BJ (cell line): ENCODE measurements at regions not wholly inside any gene's neighbourhood (a gene's known extent, or its start where the extent isn't known, plus 50 kb on each side); places are given as distances from the start of the nearest gene placed in this dataset.

Source experiments
- CTCF ChIA-PET: fragments of 350-600 bp; formaldehyde crosslinking; extraction: SDS; loops from one replicate; lab custom pipeline; 2021; ENCODE audit warnings: antibody characterized with exemption, inconsistent platforms; lab: Yijun Ruan, JAX
- POLR2A ChIA-PET: fragments of 300-600 bp; sonication (Branson Sonifier 250); formaldehyde crosslinking; extraction: SDS; loops from one replicate; lab custom pipeline; 2021; ENCODE audit warnings: antibody characterized with exemption; lab: Charles Lee
- DNase-seq: peaks from one replicate; pipeline ENCODE4 v3.0.0-alpha.2; 2011; ENCODE audit warnings: low read depth
- H3K27me3 ChIP-seq: 2 replicates; pipeline ENCODE4 v1.6.0; 2011; ENCODE audit warnings: low read length; ENCODE audit not compliant: control insufficient read depth, insufficient read depth
- H3K36me3 ChIP-seq: 2 replicates; pipeline ENCODE4 v1.5.1; 2011; ENCODE audit warnings: low read length; ENCODE audit not compliant: control insufficient read depth, insufficient read depth
- H3K4me3 ChIP-seq: 2 replicates; pipeline ENCODE4 v1.5.1; 2011; ENCODE audit warnings: low read depth, mild to moderate bottlenecking, control low read depth, low read length
- CTCF ChIP-seq: IDR thresholded peaks from 2 replicates; pipeline ENCODE4 v1.5.1; 2011; ENCODE audit warnings: low read depth, mild to moderate bottlenecking, control low read depth, inconsistent platforms, low read length, moderate library complexity; ENCODE audit not compliant: insufficient read depth

GRCh38 chr15:69780374-69780773, 317.3 kb downstream of the TLE3 start:
- Histone ChIP-seq H3K4me3 (no peak overlapping the region), H3K36me3 (no peaks in the 10 kb centered on the region), H3K27me3 (peaks cover 1% of the 10 kb centered on the region; the same call in 1 of the 2 replicates)
- POLR2A ChIA-PET, result no interaction called here
- DNase-seq, result no peak
- CTCF ChIA-PET, result no interaction called here
- TF ChIP-seq CTCF, result no peak

- Histone ChIP-seq H3K27me3 (peaks cover 1% of the 10 kb centered on the region; the same call in 1 of the 2 replicates), H3K4me3 (no peak overlapping the region), H3K36me3 (no peaks in the 10 kb centered on the region)
- DNase-seq, result no peak
- ChIA-PET CTCF (interaction anchor here (0.6 to 0.9 kb wide), 2 partner anchors 107 to 152 kb away, joined by 3 read pairs; no protein-coding TSS in a partner anchor), POLR2A (no interaction called here)
- no peak for TF ChIP-seq CTCF
These were observed 316.7 kb downstream of the TLE3 start for GRCh38 chr15:69780981-69781380.

- DNase-seq, result no peak
- H3K36me3 ChIP-seq, result no peaks in the 10 kb centered on the region
- ChIA-PET POLR2A (no interaction called here), CTCF (interaction anchor here (0.6 to 0.9 kb wide), 2 partner anchors 106 to 151 kb away, joined by 3 read pairs; no protein-coding TSS in a partner anchor)
- TF ChIP-seq CTCF, result no peak
- H3K4me3 ChIP-seq, result no peak overlapping the region
- peaks cover 1% of the 10 kb centered on the region; the same call in 1 of the 2 replicates for H3K27me3 ChIP-seq
These were observed 316.1 kb downstream of the TLE3 start for GRCh38 chr15:69781411-69782125.

GRCh38 chr15:69782139-69782658, 315.5 kb downstream of the TLE3 start:
- Histone ChIP-seq H3K4me3 (no peak overlapping the region), H3K27me3 (peaks cover 1% of the 10 kb centered on the region; the same call in 1 of the 2 replicates), H3K36me3 (no peaks in the 10 kb centered on the region)
- TF ChIP-seq CTCF, result no peak
- ChIA-PET POLR2A (no interaction called here), CTCF (interaction anchor here (0.9 kb wide), 1 partner anchor 151 kb away, joined by 3 read pairs; no protein-coding TSS in a partner anchor)
- DNase-seq, result no peak

- TF ChIP-seq CTCF, result no peak
- H3K27me3 ChIP-seq, result peaks cover 1% of the 10 kb centered on the region
- DNase-seq, result no peak
- H3K36me3 ChIP-seq, result no peaks in the 10 kb centered on the region
- H3K4me3 ChIP-seq, result no peak overlapping the region
- CTCF ChIA-PET, result no interaction called here
- POLR2A ChIA-PET, result no interaction called here
These were observed 314.9 kb downstream of the TLE3 start for GRCh38 chr15:69782809-69783208.
